ENCODE measurements at regions not wholly inside any gene's neighbourhood (a gene's known extent, or its start where the extent isn't known, plus 50 kb on each side); places are given as distances from the start of the nearest gene placed in this dataset.

GRCh38 chrX:36436361-36436760 is 516.8 kb downstream of the CFAP47 start:
- Histone ChIP-seq H2BK15ac (ENCODE audit: low read depth, low read length) (no peak overlapping the region), H2AK5ac (ENCODE audit: insufficient read length, low read length) (no peak overlapping the region), H3K27ac (ENCODE audit: insufficient read length, low read depth, low read length) (no peak overlapping the region), H3K9me3 (ENCODE audit: control insufficient read depth, low read depth, low read length) (peaks cover 9% of the 10 kb centered on the region), H3K4me2 (ENCODE audit: insufficient read depth, insufficient read length, low read length) (no peak overlapping the region), H2BK120ac (ENCODE audit: low read depth, low read length, poor library complexity, severe bottlenecking) (no peak overlapping the region), H3K27me3 (ENCODE audit: insufficient read depth, low read length) (no peaks in the 10 kb centered on the region), H2BK20ac (ENCODE audit: low read depth, low read length, poor library complexity, severe bottlenecking) (no peak overlapping the region), H4K5ac (ENCODE audit: insufficient read length, low read depth, low read length) (no peak overlapping the region), H3K79me2 (ENCODE audit: insufficient read depth, low read length) (no peaks in the 10 kb centered on the region), H3T11ph (ENCODE audit: low read length) (no peak overlapping the region), H3K23ac (ENCODE audit: insufficient read length, low read depth, low read length) (no peak overlapping the region), H4K20me1 (ENCODE audit: control insufficient read depth, insufficient read depth, insufficient read length) (no peaks in the 10 kb centered on the region), H3K14ac (ENCODE audit: insufficient read depth, low read length) (no peak overlapping the region), H2AFZ (ENCODE audit: low read length) (no peak overlapping the region), H3K23me2 (ENCODE audit: insufficient read length, low read depth, low read length, poor library complexity, severe bottlenecking) (no peaks in the 10 kb centered on the region), H3K79me1 (ENCODE audit: insufficient read depth, low read depth, low read length, poor library complexity, severe bottlenecking) (no peaks in the 10 kb centered on the region), H3K9ac (ENCODE audit: extremely low read depth, insufficient read length, low read length) (no peak overlapping the region), H2BK5ac (ENCODE audit: insufficient read length, low read length) (no peak overlapping the region), H3K56ac (ENCODE audit: insufficient read length, low read depth, low read length) (no peak overlapping the region), H3K4ac (ENCODE audit: low read depth, low read length) (no peak overlapping the region), H3K18ac (ENCODE audit: insufficient read length, low read depth, low read length) (no peak overlapping the region), H2BK12ac (ENCODE audit: insufficient read length, low read depth, low read length) (no peak overlapping the region), H4K91ac (ENCODE audit: insufficient read length, low read depth, low read length) (no peak overlapping the region), H4K8ac (replicated peaks; ENCODE audit: insufficient read length, low read depth, low read length) (no peak overlapping the region), H3K4me1 (ENCODE audit: insufficient read depth, low read length) (no peaks in the 10 kb centered on the region)
- no peak overlapping the region for H3K27ac Mint-ChIP-seq
- H3K4me3 Mint-ChIP-seq = no peak overlapping the region
- peaks cover 0 to 2% (median 0%) of the 10 kb centered on the region in 3 experiments; a peak in 2 of 7 replicates for H3K36me3 Mint-ChIP-seq (ENCODE audit: insufficient read depth in 1 of 3, low read depth in 3 of 3)
- H3K4me1 Mint-ChIP-seq = no peaks in the 10 kb centered on the region
- no peak for DNase-seq
- no CpG with 5 or more reads among the region's 3 CpGs for WGBS (ENCODE audit: extremely low coverage, insufficient read length, low lambda C conversion rate)
- no peaks in the 10 kb centered on the region; the same call in 1 of the 2 replicates for H3K27me3 Mint-ChIP-seq (ENCODE audit: low read depth)
- no peak for TF ChIP-seq CTCF (conservative IDR thresholded peaks at IDR 0.05)
- H3K9me3 Mint-ChIP-seq = peaks cover 63 to 64% of the 10 kb centered on the region in 2 experiments

Measured in H9 (cell line).